GM10266 (cell line): ENCODE measurements at regions not wholly inside any gene's neighbourhood (a gene's known extent, or its start where the extent isn't known, plus 50 kb on each side); places are given as distances from the start of the nearest gene placed in this dataset.

Experiments
- DNase-seq: peaks from one replicate; pipeline ENCODE4 v3.0.0; 2012; ENCODE audit errors: extremely low spot score
- CTCF ChIP-seq: IDR thresholded peaks from 2 replicates; pipeline ENCODE4 v1.5.1; 2012; ENCODE audit warnings: mild to moderate bottlenecking, low read depth; ENCODE audit not compliant: control insufficient read depth, insufficient read depth; ENCODE audit errors: missing control alignments

DNA sequence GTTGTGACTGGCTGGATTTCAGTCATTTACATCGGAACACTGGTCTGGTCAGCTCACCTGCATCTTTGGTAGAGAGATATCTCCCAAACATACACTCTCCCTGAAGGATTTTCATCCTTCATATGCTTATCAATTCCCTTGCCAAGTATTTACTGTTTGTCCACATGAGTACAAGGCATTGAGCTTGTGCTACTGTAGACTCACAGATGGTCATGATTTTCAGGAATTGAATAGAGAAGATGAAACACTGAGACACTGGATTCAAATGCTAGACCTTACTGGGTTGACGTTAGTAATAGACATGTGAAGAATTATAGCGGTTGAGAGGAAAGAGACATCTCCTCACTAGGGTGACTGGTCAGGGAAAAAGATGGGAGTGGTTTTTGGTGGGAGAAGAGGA is 62.9 kb upstream of the ABL1 start:
- no peak for TF ChIP-seq CTCF
- no peak for DNase-seq

DNA sequence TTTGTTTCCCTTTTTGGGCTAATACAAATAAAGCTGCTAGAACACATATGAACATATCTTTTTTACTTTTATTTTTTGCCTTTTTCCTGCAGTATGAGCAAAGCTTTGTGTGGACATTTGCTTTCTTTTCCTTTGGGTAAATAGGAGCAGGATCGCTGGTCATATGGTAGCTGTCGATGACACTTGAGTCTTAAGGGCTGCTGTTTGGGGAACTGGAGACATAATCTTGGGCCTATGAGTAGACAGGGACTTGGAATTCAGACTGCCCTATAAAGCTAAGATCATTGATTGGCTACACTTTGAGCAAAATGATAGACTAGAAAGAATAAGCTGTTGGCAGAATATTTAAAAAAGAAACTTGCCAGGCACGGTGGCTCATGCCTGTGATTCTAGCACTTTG is 60.9 kb upstream of the ABL1 start:
- no peak for TF ChIP-seq CTCF
- DNase-seq: no peak

DNA sequence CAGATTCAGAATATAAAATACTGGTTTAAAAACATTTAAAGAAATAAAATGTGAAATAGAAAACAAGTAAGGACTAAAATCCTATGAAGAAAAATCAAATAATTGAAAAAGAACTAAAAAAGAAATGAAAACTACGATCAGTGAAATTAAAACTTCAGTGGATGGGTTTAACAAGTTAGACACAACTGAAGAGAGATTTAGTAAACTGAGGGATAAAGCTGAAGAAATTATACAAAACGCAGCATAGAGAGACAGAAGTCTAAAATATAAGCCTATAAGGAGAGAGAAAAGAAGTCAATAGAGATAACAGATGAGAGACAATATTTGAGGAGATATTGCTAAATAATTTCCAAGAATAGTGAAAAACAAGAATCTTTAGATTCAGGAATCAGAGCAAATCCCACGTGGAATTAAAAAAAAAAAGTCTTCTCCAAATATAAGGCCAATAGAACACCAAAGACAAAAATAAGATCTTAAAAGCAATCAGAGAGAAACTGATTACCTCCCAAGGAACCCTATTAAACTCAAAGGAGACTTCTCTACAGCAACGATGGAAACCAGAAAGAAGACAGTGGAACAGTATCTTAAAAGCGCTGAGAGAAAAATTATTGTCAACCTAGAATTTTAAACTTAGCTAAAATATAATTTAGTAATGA is 59.6 kb upstream of the ABL1 start:
- no peak for DNase-seq
- TF ChIP-seq CTCF: no peak

DNA sequence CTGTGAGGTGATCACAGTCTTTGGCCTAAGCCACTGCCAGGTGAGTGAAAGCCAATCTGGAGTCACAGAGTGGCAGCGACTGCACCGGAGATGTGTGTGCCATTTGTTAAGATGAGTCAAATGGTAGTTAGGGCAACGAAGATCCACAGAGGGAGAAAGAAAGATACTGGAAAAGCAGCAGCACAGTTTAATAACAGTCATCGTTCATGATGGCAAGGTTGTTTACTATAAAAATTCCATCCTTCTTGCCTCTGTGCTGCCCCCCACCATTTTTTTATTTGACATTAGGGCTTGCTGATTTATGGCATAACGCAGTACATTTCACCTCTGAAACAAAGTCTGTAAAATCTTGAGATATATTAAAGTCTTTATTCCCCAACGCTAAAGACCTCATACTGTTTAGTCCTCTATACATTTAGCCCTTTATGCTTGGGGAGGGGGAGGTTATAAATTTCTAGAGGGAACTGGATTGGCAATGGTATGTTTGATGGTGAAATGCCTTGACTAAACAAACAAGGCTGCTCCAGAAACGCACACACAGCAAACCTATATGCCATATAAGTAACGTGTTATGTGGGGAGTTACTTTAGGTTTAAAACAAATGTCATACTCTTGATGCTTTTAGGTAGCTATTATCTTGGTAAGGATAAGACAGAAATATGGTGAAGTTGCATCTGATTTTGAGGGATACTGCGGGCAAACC is 55.8 kb upstream of the ABL1 start:
- DNase-seq: no peak
- TF ChIP-seq CTCF: no peak

GRCh38 chr9:130780415-130780814 is 54.6 kb upstream of the ABL1 start:
- DNase-seq: no peak
- no peak for TF ChIP-seq CTCF

DNA sequence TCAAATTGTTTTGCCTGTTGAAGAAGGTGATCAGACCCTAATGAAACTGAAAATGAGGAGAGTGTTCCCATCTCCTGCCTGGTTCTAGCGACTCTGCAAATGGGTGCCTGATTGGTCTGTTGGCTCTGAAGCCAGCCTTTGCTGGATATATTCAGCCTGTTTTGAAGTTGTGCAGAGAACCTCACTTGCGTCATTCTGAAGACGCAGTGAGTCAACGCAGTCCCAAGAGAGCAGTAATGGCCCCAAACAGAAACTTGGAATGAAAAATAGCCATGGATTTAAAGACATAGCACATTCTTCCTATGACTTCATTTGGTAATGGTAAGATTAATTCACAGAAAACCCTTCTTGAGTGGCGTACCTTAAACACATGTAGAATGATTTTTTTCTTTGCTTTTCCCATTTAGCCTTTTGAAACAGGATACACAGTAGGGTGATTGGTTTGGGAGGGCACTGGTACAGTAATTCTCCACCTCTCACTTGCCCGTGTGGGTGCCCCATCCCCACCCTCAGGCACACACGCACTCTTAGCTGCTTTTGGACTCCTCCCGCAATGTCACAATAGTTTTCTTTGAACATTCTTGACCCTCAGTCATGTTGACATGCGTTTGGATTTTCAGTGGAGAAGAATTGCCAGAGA is 54.1 kb upstream of the ABL1 start:
- no peak for DNase-seq
- no peak for TF ChIP-seq CTCF

GRCh38 chr9:130781569-130781968 is 53.5 kb upstream of the ABL1 start:
- DNase-seq: no peak
- no peak for TF ChIP-seq CTCF
